HG02840 (cell line): ENCODE measurements at regions not wholly inside any gene's neighbourhood (a gene's known extent, or its start where the extent isn't known, plus 50 kb on each side); places are given as distances from the start of the nearest gene placed in this dataset.

Experiments used
- ATAC-seq: cut with Tn5 transposase; IDR thresholded peaks from one replicate; pipeline ENCODE4 v1.9.1; 2021; ENCODE audit warnings: mild to moderate bottlenecking, moderate library complexity, moderate number of reproducible peaks; ENCODE audit not compliant: unreplicated experiment, low FRiP score

DNA sequence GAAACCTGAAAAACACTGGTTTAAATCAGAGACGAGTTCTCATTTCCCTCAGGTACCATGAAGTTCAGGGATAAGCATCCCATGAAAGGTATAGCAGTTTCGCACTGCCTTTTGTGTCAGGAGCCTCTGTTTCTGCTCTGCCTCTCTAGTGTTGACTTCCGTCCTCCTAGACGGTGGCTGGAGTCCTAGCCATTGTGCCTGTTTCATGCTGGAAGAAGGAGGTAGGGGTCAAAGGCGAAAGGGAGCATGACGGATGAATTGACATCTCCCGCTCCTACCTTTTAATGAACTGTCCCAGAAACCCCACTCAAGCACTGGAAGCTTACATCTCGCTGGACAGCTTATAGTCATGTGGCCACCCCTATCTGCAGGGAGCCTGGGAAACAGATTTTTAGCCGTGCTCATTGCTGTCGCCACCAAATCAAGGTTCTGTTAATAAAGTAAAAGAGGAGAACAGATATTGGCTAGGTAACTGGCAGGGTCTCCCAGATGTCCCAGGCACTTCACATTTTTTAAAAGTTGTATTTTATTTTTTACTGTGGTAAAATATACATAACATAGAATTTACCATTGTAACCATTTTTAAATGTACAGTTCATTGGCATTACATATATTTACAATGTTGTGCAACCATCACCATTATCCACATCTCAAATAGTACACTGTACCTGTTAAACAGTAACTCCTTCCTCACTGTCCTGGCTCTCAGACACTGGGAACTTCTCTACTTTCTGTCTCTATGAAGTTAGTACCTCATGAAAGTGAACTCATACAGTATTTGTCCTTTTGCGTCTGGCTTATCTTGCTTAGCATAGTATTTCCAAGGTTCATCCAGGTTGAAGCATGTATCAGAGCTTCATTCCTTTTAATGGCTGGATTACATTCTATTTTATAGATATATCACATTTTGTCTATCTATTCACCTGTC, 55.0 kb upstream of the CTLA4 start:
- no peak for ATAC-seq

DNA sequence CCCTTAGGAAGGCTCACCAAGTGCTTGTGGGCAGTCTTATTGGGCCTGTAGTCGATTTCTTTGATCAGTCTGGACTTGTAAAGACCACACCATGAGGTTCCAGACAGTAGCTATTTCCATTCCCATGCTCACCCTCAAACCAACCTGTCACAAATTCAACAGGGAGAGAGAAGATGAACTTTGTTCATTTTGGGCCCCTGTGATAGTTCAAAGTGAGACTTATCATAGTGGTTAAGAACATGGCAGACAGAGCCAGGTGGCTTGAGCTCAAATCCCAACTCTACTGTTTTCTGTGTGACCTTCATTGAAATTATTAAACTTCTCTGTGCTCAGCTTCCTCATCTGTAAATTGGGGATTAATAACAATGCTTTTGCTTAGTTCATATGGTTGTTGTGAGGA, 53.9 kb upstream of the CTLA4 start:
- no peak for ATAC-seq

DNA sequence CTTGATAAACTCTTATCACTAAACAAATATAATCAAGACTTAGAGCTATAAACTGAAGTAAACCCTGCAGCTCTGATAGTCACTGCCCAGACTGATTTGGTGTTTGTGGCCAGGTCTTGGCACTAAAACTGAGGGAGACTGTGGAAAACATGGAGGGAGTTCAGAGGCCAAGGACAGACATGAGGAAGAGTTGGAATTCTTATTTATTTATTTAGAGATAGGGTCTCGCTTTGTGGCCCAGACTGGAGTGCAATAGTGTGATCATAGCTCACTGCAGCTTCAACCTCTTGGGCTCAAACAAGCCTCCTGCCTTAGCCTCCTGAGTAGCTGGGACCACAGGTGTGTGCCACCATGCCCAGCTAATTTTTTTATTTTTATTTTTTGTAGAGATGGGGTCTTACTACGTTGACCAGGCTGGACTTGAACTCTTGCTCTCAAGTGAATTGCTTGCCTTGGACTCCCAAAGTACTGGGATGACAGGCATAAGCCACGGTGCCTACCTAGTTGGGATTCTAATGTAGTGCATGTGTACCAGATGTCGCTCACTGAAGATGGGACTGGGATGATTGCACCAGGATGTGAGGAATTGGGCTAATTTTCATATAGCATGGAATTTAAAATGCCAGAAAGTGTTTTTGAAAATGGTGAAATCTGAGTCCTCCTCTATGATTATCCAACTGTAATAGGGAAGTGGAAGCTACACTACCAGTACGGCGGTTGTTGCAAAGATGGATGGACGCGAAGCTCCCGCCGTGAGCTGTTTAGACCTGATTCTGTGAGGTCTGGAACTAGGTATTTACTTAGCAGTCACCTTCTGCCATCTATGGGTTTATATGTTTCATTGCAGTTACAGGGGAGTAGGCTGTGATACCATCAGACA, 52.7 kb upstream of the CTLA4 start:
- no peak for ATAC-seq

- no peak for ATAC-seq
Measured at GRCh38 chr2:203815541-203815898, 52.1 kb upstream of the CTLA4 start.

GRCh38 chr2:203817147-203817546, 50.4 kb upstream of the CTLA4 start:
- ATAC-seq: no peak
